CD14-positive monocyte (primary cell): ENCODE measurements at regions not wholly inside any gene's neighbourhood (a gene's known extent, or its start where the extent isn't known, plus 50 kb on each side); places are given as distances from the start of the nearest gene placed in this dataset.

Source experiments
- DNase-seq, 3 donors: peaks; one replicate each; pipeline ENCODE4 v3.0.0-alpha.2; 2011 to 2022
- H2AFZ ChIP-seq: 2 replicates; pipeline ENCODE4 v1.6.0; 2012; ENCODE audit warnings: mild to moderate bottlenecking, low read depth, low read length, inconsistent platforms; ENCODE audit not compliant: insufficient read depth, poor library complexity, severe bottlenecking
- H3K27ac ChIP-seq, 2 donors: 1 replicate in 1 of 2; 2 replicates in 1 of 2; pipeline ENCODE4 v1.5.1; 2012 to 2013; ENCODE audit warnings: low read length in 2 of 2, control low read depth in 1 of 2, inconsistent platforms in 1 of 2, low read depth in 1 of 2, mild to moderate bottlenecking in 1 of 2
- H3K27me3 ChIP-seq, 2 donors: one replicate each; pipeline versions ENCODE4 v1.6.0 to v1.6.1; 2011 to 2013; ENCODE audit warnings: low read length in 2 of 2; ENCODE audit not compliant: control insufficient read depth in 2 of 2, insufficient read depth in 2 of 2
- H3K36me3 ChIP-seq, 2 donors: replicated peaks in 1 of 2; 1 replicate in 1 of 2; 2 replicates in 1 of 2; pipeline versions ENCODE4 v1.5.1 to v1.6.1; 2012 to 2013; ENCODE audit warnings: low read length in 2 of 2, control low read depth in 1 of 2, inconsistent platforms in 1 of 2, mild to moderate bottlenecking in 1 of 2; ENCODE audit not compliant: insufficient read depth in 2 of 2, control insufficient read depth in 1 of 2
- H3K4me1 ChIP-seq, 2 donors: 1 replicate in 1 of 2; 2 replicates in 1 of 2; pipeline versions ENCODE4 v1.5.1 to v1.6.1; 2012 to 2013; ENCODE audit warnings: low read length in 2 of 2, control low read depth in 1 of 2, inconsistent platforms in 1 of 2, mild to moderate bottlenecking in 1 of 2, moderate library complexity in 1 of 2; ENCODE audit not compliant: insufficient read depth in 2 of 2, control insufficient read depth in 1 of 2
- H3K4me2 ChIP-seq: replicated peaks from 2 replicates; pipeline ENCODE3; 2012; ENCODE audit warnings: low read length, moderate library complexity, mild to moderate bottlenecking; ENCODE audit not compliant: poor library complexity, severe bottlenecking; ENCODE audit errors: extremely low read depth
- H3K4me3 ChIP-seq, 3 experiments: fragments of 200-600 bp in 1 of 3; sonication (generic) in 1 of 3; replicated peaks in 1 of 3; 1 replicate in 2 of 3; 2 replicates in 1 of 3; pipeline ENCODE4 v1.5.1; 2011 to 2013; ENCODE audit warnings: low read length in 3 of 3, mild to moderate bottlenecking in 3 of 3, control low read depth in 2 of 3, low read depth in 2 of 3, inconsistent platforms in 1 of 3, moderate library complexity in 1 of 3
- H3K79me2 ChIP-seq: 2 replicates; pipeline ENCODE4 v1.6.0; 2012; ENCODE audit warnings: mild to moderate bottlenecking, control low read depth, inconsistent platforms, low read length, moderate library complexity; ENCODE audit not compliant: insufficient read depth
- H3K9ac ChIP-seq: 2 replicates; pipeline ENCODE4 v1.6.0; 2017; ENCODE audit warnings: low read length, mild to moderate bottlenecking; ENCODE audit not compliant: insufficient read depth, poor library complexity, severe bottlenecking
- H3K9me3 ChIP-seq, 2 donors: replicated peaks in 1 of 2; 1 replicate in 1 of 2; 2 replicates in 1 of 2; pipeline versions ENCODE4 v1.5.1 to v1.6.1; 2012 to 2013; ENCODE audit warnings: low read length in 2 of 2, control low read depth in 1 of 2; ENCODE audit not compliant: control insufficient read depth in 1 of 2, insufficient read depth in 1 of 2
- H4K20me1 ChIP-seq: 2 replicates; pipeline ENCODE4 v1.6.0; 2012; ENCODE audit warnings: mild to moderate bottlenecking, low read length, control low read depth, moderate library complexity; ENCODE audit not compliant: insufficient read depth
- H3K27ac Mint-ChIP-seq, 7 donors: one replicate each; pipeline ENCODE4 v1.8.0; 2020; ENCODE audit warnings: mild to moderate bottlenecking in 7 of 7, mixed read lengths in 7 of 7, moderate library complexity in 6 of 7, inconsistent platforms in 2 of 7
- H3K27me3 Mint-ChIP-seq, 3 donors: one replicate each; pipeline ENCODE4 v1.8.0; 2021 to 2022; ENCODE audit warnings: low read depth in 3 of 3, mild to moderate bottlenecking in 3 of 3, mixed read lengths in 3 of 3, moderate library complexity in 3 of 3, inconsistent platforms in 1 of 3
- H3K36me3 Mint-ChIP-seq, 2 donors: one replicate each; pipeline ENCODE4 v1.8.0; 2020; ENCODE audit warnings: mixed read lengths in 2 of 2, inconsistent platforms in 1 of 2, mild to moderate bottlenecking in 1 of 2
- H3K4me1 Mint-ChIP-seq: one replicate; pipeline ENCODE4 v1.8.0; 2020; ENCODE audit warnings: mild to moderate bottlenecking, mixed read lengths
- H3K4me3 Mint-ChIP-seq, 2 donors: one replicate each; pipeline ENCODE4 v1.8.0; 2020; ENCODE audit warnings: mild to moderate bottlenecking in 2 of 2, mixed read lengths in 2 of 2, moderate library complexity in 1 of 2
- H3K9me3 Mint-ChIP-seq, 7 donors: one replicate each; pipeline ENCODE4 v1.8.0; 2020 to 2022; ENCODE audit warnings: mixed read lengths in 7 of 7, mild to moderate bottlenecking in 6 of 7, moderate library complexity in 6 of 7, inconsistent platforms in 2 of 7
- CTCF ChIP-seq: fragments of 200-600 bp; IDR thresholded peaks from one replicate; pipeline ENCODE4 v1.8.0; 2022; ENCODE audit warnings: antibody characterized with exemption, mild to moderate bottlenecking
- WGBS: methylation state at CpG from one replicate; pipeline ENCODE4 v1.1.5; 2013; ENCODE audit warnings: missing lambda C conversion rate; ENCODE audit not compliant: insufficient coverage; 5-methylcytosine and 5-hydroxymethylcytosine counted together
- intact Hi-C, 2 donors: fragments of 100-400 bp; cut with micrococcal nuclease; formaldehyde crosslinking; loops; one replicate each; pipeline versions ENCODE4 v1.15.0 to v1.15.1; 2023

DNA sequence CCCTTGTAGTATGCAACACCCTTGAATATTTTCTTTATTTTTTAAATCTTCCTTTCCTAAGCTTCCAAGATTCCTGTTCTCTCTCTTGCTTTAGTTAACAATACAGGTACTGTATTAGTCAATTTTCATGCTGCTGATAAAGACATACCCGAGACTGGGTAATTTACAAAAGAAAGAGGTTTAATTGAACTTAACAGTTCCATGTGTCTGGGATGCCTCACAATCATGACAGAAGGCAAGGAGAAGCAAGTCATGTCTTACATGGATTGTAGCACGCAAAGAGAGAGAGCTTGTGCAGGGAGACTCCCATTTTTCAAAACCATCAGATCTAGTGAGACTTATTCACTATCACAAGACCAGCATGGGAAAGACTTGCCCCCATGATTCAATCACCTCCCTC is 1024.3 kb downstream of the PCDH9 start:
- Histone ChIP-seq H3K36me3 (no peaks in the 10 kb centered on the region), H2AFZ (no peak overlapping the region), H3K27me3 (no peaks in the 10 kb centered on the region), H3K9ac (no peak overlapping the region), H3K79me2 (no peaks in the 10 kb centered on the region), H3K4me1 (no peaks in the 10 kb centered on the region), H3K4me2 (no peak overlapping the region), H3K27ac (no peak overlapping the region), H3K4me3 (no peak overlapping the region), H3K9me3 (no peaks in the 10 kb centered on the region), H4K20me1 (no peaks in the 10 kb centered on the region)
- Mint-ChIP-seq H3K4me3 (no peak overlapping the region), H3K27me3 (no peaks in the 10 kb centered on the region), H3K36me3 (no peaks in the 10 kb centered on the region), H3K9me3 (peaks cover 0 to 4% (median 0%) of the 10 kb centered on the region in 7 donors), H3K27ac (no peak overlapping the region), H3K4me1 (no peaks in the 10 kb centered on the region)
- intact Hi-C loops = no loop called here
- WGBS = 60% methylated on average over 1 of the region's 2 CpGs
- no peak for DNase-seq
- TF ChIP-seq CTCF = no peak

- Histone ChIP-seq H3K27ac (no peak overlapping the region), H3K4me2 (no peak overlapping the region), H2AFZ (no peak overlapping the region), H3K4me3 (no peak overlapping the region), H3K9ac (no peak overlapping the region), H3K36me3 (no peaks in the 10 kb centered on the region), H3K27me3 (no peaks in the 10 kb centered on the region), H3K9me3 (peaks cover 0 to 4% of the 10 kb centered on the region in 2 donors), H4K20me1 (no peaks in the 10 kb centered on the region), H3K4me1 (no peaks in the 10 kb centered on the region), H3K79me2 (no peaks in the 10 kb centered on the region)
- Mint-ChIP-seq H3K36me3 (no peaks in the 10 kb centered on the region), H3K27ac (no peak overlapping the region), H3K4me1 (no peaks in the 10 kb centered on the region), H3K4me3 (no peak overlapping the region), H3K9me3 (peaks cover 0 to 13% (median 7%) of the 10 kb centered on the region in 7 donors), H3K27me3 (no peaks in the 10 kb centered on the region)
- no peak for DNase-seq
- intact Hi-C loops = no loop called here
- no peak for TF ChIP-seq CTCF
Observed at GRCh38 chr13:66200555-66200954, 1029.6 kb downstream of the PCDH9 start.
